Gastrocnemius medialis (tissue), 4 donors: ENCODE measurements at regions not wholly inside any gene's neighbourhood (a gene's known extent, or its start where the extent isn't known, plus 50 kb on each side); places are given as distances from the start of the nearest gene placed in this dataset.

ENCODE experiments used
- POLR2A ChIP-seq, 2 donors: fragments of 450-650 bp; IDR thresholded peaks; one replicate each; pipeline ENCODE4 v1.6.1; 2017; ENCODE audit warnings: antibody characterized with exemption in 2 of 2, mild to moderate bottlenecking in 2 of 2, moderate library complexity in 2 of 2
- TF ChIP-seq, protein P1 (sequence below), 5 experiments: fragments of 450-650 bp in 3 of 5; fragments of 200-600 bp in 2 of 5; sonication (generic) in 2 of 5; IDR thresholded peaks in 4 of 5; conservative IDR thresholded peaks in 1 of 5; 1 replicate in 4 of 5; 2 replicates in 1 of 5; pipeline ENCODE4 v1.5.1; 2016 to 2019; ENCODE audit warnings: antibody characterized with exemption in 5 of 5, mild to moderate bottlenecking in 3 of 5, moderate library complexity in 3 of 5

DNA sequence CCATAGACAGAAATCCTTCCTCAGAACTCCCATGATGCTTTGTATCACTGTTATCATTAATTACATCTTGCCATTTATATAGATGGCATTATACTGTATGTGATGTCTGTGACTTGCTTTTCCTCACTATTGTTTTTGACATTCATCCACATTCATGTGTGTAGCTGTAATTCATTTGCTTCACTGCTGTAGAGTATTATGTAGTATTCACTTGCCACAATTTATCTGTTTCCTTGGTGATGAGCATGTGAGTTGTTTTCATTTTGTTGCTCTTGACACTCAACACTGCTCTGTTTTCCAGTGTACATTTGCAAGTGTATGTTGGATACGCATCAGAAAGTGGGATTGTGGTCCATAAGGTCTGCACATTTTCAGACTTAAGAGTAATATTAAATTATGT is 328.6 kb upstream of the C11orf87 start:
- TF ChIP-seq, protein P1, sequence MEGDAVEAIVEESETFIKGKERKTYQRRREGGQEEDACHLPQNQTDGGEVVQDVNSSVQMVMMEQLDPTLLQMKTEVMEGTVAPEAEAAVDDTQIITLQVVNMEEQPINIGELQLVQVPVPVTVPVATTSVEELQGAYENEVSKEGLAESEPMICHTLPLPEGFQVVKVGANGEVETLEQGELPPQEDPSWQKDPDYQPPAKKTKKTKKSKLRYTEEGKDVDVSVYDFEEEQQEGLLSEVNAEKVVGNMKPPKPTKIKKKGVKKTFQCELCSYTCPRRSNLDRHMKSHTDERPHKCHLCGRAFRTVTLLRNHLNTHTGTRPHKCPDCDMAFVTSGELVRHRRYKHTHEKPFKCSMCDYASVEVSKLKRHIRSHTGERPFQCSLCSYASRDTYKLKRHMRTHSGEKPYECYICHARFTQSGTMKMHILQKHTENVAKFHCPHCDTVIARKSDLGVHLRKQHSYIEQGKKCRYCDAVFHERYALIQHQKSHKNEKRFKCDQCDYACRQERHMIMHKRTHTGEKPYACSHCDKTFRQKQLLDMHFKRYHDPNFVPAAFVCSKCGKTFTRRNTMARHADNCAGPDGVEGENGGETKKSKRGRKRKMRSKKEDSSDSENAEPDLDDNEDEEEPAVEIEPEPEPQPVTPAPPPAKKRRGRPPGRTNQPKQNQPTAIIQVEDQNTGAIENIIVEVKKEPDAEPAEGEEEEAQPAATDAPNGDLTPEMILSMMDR (IDR thresholded peaks at IDR 0.05 in 4 of 5, conservative IDR thresholded peaks at IDR 0.05 in 1 of 5), result no peak
- no peak for TF ChIP-seq POLR2A (IDR thresholded peaks at IDR 0.05)
